ENCODE measurements at regions not wholly inside any gene's neighbourhood (a gene's known extent, or its start where the extent isn't known, plus 50 kb on each side); places are given as distances from the start of the nearest gene placed in this dataset.
"Not testable (repeated sequence)": the region's sequence is repeated elsewhere in the genome, so short reads cannot be mapped to it uniquely, and the experiment has no call there.

GRCh38 chr12:65715961-65716360, 108.3 kb upstream of the HMGA2 start:
- H3K4me3 ChIP-seq: no peak overlapping the region
- no peaks in the 10 kb centered on the region for H3K9me3 ChIP-seq (replicated peaks)
- H3K27ac ChIP-seq: no peak overlapping the region
- H3K36me3 ChIP-seq: peaks cover 83% of the 10 kb centered on the region
- H3K4me1 ChIP-seq (replicated peaks): peaks cover 17% of the 10 kb centered on the region
- H3K27me3 ChIP-seq (replicated peaks): no peaks in the 10 kb centered on the region
- DNase-seq (ENCODE audit: low read depth in 1 of 2, low spot score in 2 of 2): peak in 1 of 2 experiments; percentile 79

- peaks cover 26% of the 10 kb centered on the region for H3K4me1 ChIP-seq (replicated peaks)
- H3K27ac ChIP-seq: peak overlapping the region; percentile 81
- no peaks in the 10 kb centered on the region for H3K9me3 ChIP-seq (replicated peaks)
- H3K27me3 ChIP-seq (replicated peaks): no peaks in the 10 kb centered on the region
- H3K4me3 ChIP-seq: no peak overlapping the region
- H3K36me3 ChIP-seq: peaks cover 56% of the 10 kb centered on the region
- DNase-seq (ENCODE audit: low read depth in 1 of 2, low spot score in 2 of 2): peak; percentile 100
Measured at GRCh38 chr12:65720136-65721130, 103.8 kb upstream of the HMGA2 start.

GRCh38 chr12:65721541-65722190, 102.6 kb upstream of the HMGA2 start:
- H3K4me1 ChIP-seq (replicated peaks): peaks cover 32% of the 10 kb centered on the region
- no peaks in the 10 kb centered on the region for H3K27me3 ChIP-seq (replicated peaks)
- no peak for DNase-seq (ENCODE audit: low read depth in 1 of 2, low spot score in 2 of 2)

DNA sequence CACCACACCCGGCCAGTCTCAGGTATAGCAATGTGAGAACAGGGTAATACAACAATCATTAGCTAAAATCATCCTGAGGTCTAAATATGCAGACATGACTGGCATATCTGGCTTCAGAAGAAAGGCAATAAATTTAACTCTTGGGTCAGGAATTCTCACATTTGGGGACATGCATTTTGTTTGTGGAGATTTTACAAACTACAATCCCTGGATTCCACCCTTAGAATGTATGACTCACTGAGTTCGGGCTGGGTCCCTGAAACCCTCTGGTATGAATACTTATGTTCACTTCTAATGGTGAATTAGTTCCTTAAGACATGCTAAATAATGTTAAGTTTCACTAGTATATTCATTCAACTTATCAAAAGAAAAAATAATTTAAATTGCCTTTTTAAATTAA, 98.9 kb upstream of the HMGA2 start:
- H3K27ac ChIP-seq: peak overlapping the region; percentile 8
- no peaks in the 10 kb centered on the region for H3K27me3 ChIP-seq (replicated peaks)
- peaks cover 21% of the 10 kb centered on the region for H3K4me1 ChIP-seq (replicated peaks)
- no peak overlapping the region for H3K4me3 ChIP-seq
- DNase-seq (ENCODE audit: low read depth in 1 of 2, low spot score in 2 of 2): peak; percentile 94 to 95
- H3K36me3 ChIP-seq: peaks cover 38% of the 10 kb centered on the region
- no peaks in the 10 kb centered on the region for H3K9me3 ChIP-seq (replicated peaks)

More at GRCh38 chr12:65721541-65722190, 102.6 kb upstream of the HMGA2 start:
- no peak overlapping the region; the same call in 1 of the 2 replicates for H3K27ac ChIP-seq
- no peak overlapping the region for H3K4me3 ChIP-seq
- no peaks in the 10 kb centered on the region for H3K9me3 ChIP-seq (replicated peaks)
- H3K36me3 ChIP-seq: peaks cover 46% of the 10 kb centered on the region

GRCh38 chr12:65728455-65728847, 95.8 kb upstream of the HMGA2 start:
- peaks cover 44% of the 10 kb centered on the region for H3K36me3 ChIP-seq
- H3K9me3 ChIP-seq (replicated peaks): no peaks in the 10 kb centered on the region
- peaks cover 11% of the 10 kb centered on the region for H3K4me1 ChIP-seq (replicated peaks)
- no peak overlapping the region for H3K4me3 ChIP-seq
- no peak for DNase-seq (ENCODE audit: low read depth in 1 of 2, low spot score in 2 of 2)
- H3K27ac ChIP-seq: no peak overlapping the region
- no peaks in the 10 kb centered on the region for H3K27me3 ChIP-seq (replicated peaks)

DNA sequence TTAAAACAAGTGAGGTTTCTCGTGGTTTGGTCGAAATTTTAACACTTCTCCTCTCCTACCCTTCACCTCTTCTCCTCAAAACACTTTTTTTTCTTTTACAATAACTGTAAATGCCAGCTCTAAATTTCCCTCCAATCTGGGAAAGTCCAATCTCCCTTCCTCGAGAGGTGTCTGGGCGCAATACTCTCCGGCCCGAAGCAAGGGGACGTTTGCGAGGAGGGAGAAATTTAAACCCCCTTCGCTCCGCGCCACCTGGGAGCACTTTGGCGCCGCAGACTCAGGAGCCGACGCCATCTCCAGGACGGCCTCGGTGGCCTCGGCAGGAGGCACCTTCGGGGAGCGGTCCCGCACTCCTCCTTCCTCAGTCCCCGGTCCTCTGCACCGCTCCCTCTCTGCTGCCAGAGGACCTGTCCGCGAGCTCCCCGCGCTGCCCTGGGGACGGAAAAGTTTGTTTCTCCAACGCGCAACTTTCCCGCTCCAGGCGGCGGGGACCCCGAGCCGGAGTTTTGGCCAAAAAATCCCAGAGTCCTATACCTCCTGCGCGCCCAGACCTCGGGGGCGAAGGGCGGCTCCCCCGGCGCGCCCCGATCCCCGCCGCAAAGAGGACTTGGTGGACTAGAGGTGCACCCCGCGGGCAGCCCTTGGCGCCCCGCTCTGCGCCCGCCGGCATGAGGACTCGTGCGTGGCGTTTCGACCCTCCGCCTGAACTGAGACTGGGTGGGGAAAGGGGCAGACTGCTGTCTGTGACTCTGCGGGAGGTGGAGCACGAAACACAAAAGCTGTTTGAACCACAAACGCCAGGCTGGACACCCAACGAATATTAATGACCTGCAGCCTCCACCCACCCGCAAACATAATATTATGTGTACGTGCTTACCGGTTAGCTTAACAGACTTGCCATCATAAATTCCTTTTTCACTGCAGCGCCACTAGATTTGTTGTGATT, 95.2 kb upstream of the HMGA2 start:
- Histone ChIP-seq H3K27ac (no peak overlapping the region), H3K9me3 (replicated peaks) (no peaks in the 10 kb centered on the region), H3K36me3 (peaks cover 44% of the 10 kb centered on the region), H3K4me3 (no peak overlapping the region; the same call in 1 of the 2 replicates), H3K4me1 (replicated peaks) (peaks cover 11% of the 10 kb centered on the region), H3K27me3 (replicated peaks) (no peaks in the 10 kb centered on the region)
- DNase-seq (ENCODE audit: low read depth in 1 of 2, low spot score in 2 of 2): peak in 1 of 2 experiments; percentile 93

DNA sequence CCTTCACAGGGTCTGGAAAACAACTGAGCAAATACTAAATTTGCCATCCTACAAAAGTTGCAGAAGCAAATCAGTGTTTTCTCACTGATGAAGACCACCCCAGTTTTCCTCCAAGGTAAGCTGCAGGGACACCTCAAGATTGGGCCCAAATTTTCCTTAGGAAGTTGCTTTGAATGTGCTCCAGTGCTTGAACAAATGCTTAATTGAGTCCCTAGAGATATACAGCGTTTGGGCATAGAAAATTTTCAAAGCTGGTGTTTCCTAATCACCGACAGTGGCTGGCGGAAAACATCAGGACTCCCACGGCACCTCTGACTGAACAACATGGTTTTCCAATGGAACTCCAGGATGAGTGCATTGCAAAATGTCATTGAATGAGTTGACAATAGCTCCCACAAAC, 92.5 kb upstream of the HMGA2 start:
- Histone ChIP-seq H3K9me3 (replicated peaks) (no peaks in the 10 kb centered on the region), H3K4me3 (no peak overlapping the region), H3K36me3 (peaks cover 62% of the 10 kb centered on the region), H3K4me1 (replicated peaks) (no peaks in the 10 kb centered on the region), H3K27ac (no peak overlapping the region), H3K27me3 (replicated peaks) (no peaks in the 10 kb centered on the region)
- DNase-seq (ENCODE audit: low read depth in 1 of 2, low spot score in 2 of 2): peak in 1 of 2 experiments; percentile 69

GRCh38 chr12:65733643-65734042, 90.6 kb upstream of the HMGA2 start:
- not testable (repeated sequence) for H3K4me3 ChIP-seq; H3K9me3 ChIP-seq (replicated peaks); H3K27ac ChIP-seq; H3K4me1 ChIP-seq (replicated peaks); H3K27me3 ChIP-seq (replicated peaks)
- DNase-seq (ENCODE audit: low read depth in 1 of 2, low spot score in 2 of 2): peak in 1 of 2 experiments; percentile 66
- peaks cover 62% of the 10 kb centered on the region for H3K36me3 ChIP-seq

DNA sequence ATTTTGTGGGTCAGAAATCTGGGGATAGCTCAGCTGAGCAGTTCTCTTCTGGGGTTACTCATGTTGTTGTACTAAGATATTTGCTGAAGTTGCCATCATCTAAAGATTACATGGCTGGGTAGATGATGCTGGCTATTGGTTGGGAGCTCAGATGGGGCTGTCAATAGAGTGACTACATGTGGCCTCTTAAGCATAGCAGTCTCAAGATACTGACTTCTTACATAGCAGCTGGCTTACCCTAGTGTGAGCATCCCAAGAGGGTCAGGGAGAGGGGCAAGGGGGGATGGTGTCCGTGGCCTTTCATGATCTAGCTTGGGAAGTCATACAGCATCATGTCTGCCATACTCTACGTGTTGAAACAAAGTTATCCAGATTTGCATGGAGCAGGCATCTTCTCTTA, 90.1 kb upstream of the HMGA2 start:
- Histone ChIP-seq H3K36me3 (peaks cover 58% of the 10 kb centered on the region), H3K4me3 (no peak overlapping the region), H3K4me1 (replicated peaks) (no peaks in the 10 kb centered on the region), H3K27ac (no peak overlapping the region), H3K27me3 (replicated peaks) (no peaks in the 10 kb centered on the region), H3K9me3 (replicated peaks) (no peaks in the 10 kb centered on the region)
- DNase-seq (ENCODE audit: low read depth in 1 of 2, low spot score in 2 of 2): peak in 1 of 2 experiments; percentile 81

DNA sequence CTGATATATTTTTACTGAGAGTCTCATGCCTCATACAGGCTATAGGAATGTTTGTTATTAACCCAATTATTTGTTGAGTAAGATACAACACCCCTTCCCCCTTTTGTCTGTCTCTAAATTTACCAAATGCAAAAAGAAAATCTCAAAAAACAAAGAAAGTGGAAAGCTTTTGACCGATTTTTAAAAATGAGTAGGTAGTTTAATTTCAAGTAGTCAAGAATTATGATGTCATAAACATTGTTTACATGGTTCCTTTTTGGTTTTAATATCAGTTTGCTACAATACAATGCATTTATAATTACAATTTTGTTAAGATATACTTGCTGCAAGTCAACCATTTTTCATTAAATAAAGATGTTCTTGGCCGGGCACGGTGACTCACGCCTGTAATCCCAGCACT, 84.7 kb upstream of the HMGA2 start:
- H3K27me3 ChIP-seq (replicated peaks): no peaks in the 10 kb centered on the region
- no peak overlapping the region for H3K27ac ChIP-seq
- peaks cover 52% of the 10 kb centered on the region for H3K36me3 ChIP-seq
- H3K4me3 ChIP-seq: no peak overlapping the region
- DNase-seq (ENCODE audit: low read depth in 1 of 2, low spot score in 2 of 2): no peak
- peaks cover 45% of the 10 kb centered on the region for H3K4me1 ChIP-seq (replicated peaks)
- H3K9me3 ChIP-seq (replicated peaks): peaks cover 7% of the 10 kb centered on the region

GRCh38 chr12:65740506-65740872, 83.8 kb upstream of the HMGA2 start:
- H3K36me3 ChIP-seq: peaks cover 45% of the 10 kb centered on the region
- DNase-seq (ENCODE audit: low read depth in 1 of 2, low spot score in 2 of 2): peak in 1 of 2 experiments; percentile 73
- no peaks in the 10 kb centered on the region for H3K27me3 ChIP-seq (replicated peaks)
- H3K4me3 ChIP-seq: peak overlapping the region; percentile 72
- peaks cover 7% of the 10 kb centered on the region for H3K9me3 ChIP-seq (replicated peaks)
- H3K4me1 ChIP-seq (replicated peaks): peaks cover 45% of the 10 kb centered on the region
- peak overlapping the region; percentile 90 for H3K27ac ChIP-seq

GRCh38 chr12:65740873-65741600, 83.2 kb upstream of the HMGA2 start:
- peak overlapping the region; percentile 72 for H3K4me3 ChIP-seq
- DNase-seq (ENCODE audit: low read depth in 1 of 2, low spot score in 2 of 2): peak; percentile 100
- peaks cover 7% of the 10 kb centered on the region for H3K9me3 ChIP-seq (replicated peaks)
- peaks cover 45% of the 10 kb centered on the region for H3K36me3 ChIP-seq
- peak overlapping the region; percentile 90 for H3K27ac ChIP-seq
- H3K27me3 ChIP-seq (replicated peaks): no peaks in the 10 kb centered on the region
- H3K4me1 ChIP-seq (replicated peaks): peaks cover 45% of the 10 kb centered on the region

DNA sequence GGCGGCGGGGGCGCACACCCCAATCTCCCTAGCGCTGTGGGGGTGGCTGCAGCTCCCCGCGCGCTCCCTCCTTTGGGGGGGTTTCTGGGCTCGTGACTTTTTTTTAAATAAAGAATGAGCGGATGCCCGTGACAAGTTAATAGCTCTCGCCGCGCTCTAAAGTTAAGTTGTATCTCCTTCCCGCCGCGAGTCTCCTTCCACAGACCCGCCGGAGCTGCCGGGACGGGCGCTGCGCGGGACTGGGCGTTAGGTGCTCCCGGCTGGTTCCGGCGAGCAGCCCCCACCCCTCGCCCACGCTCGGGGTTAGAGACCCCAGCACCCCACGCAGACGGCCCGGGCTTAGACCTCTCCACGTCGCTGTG, 82.6 kb upstream of the HMGA2 start:
- peaks cover 45% of the 10 kb centered on the region for H3K4me1 ChIP-seq (replicated peaks)
- peak; percentile 100 for DNase-seq (ENCODE audit: low read depth in 1 of 2, low spot score in 2 of 2)

More for the DNA sequence above, 82.6 kb upstream of the HMGA2 start:
- no peaks in the 10 kb centered on the region for H3K27me3 ChIP-seq (replicated peaks)
- peak overlapping the region; percentile 90 for H3K27ac ChIP-seq
- H3K36me3 ChIP-seq: peaks cover 43% of the 10 kb centered on the region
- H3K4me3 ChIP-seq: peak overlapping the region; percentile 72
- peaks cover 7% of the 10 kb centered on the region for H3K9me3 ChIP-seq (replicated peaks)

Measured in SJSA1 (cell line).